Tibial artery (tissue), 4 donors: ENCODE measurements at regions not wholly inside any gene's neighbourhood (a gene's known extent, or its start where the extent isn't known, plus 50 kb on each side); places are given as distances from the start of the nearest gene placed in this dataset.

Experiments used
- DNase-seq, 2 donors: peaks; one replicate each; pipeline ENCODE4 v3.0.0-alpha.2; 2019
- H3K27ac ChIP-seq, 2 donors: fragments of 200-600 bp; sonication (generic) in 1 of 2; 1 replicate in 1 of 2; 2 replicates in 1 of 2; pipeline ENCODE4 v1.5.1; 2018 to 2019; ENCODE audit warnings: mild to moderate bottlenecking in 1 of 2
- H3K27me3 ChIP-seq, 2 donors: fragments of 200-600 bp; sonication (generic) in 1 of 2; one replicate each; pipeline versions ENCODE4 v1.5.1 to v1.6.0; 2016 to 2019
- H3K36me3 ChIP-seq, 3 donors: fragments of 200-600 bp; sonication (generic) in 2 of 3; one replicate each; pipeline ENCODE4 v1.5.1; 2016 to 2019; ENCODE audit warnings: mild to moderate bottlenecking in 2 of 3
- H3K4me1 ChIP-seq, 4 donors: fragments of 200-600 bp; sonication (generic) in 2 of 4; 1 replicate in 3 of 4; 2 replicates in 1 of 4; pipeline ENCODE4 v1.5.1; 2016 to 2019
- H3K4me3 ChIP-seq, 2 donors: fragments of 200-600 bp; sonication (generic) in 1 of 2; 1 replicate in 1 of 2; 2 replicates in 1 of 2; pipeline ENCODE4 v1.5.1; 2018 to 2019; ENCODE audit warnings: mild to moderate bottlenecking in 2 of 2
- H3K9me3 ChIP-seq, 3 donors: fragments of 200-600 bp; sonication (generic) in 1 of 3; one replicate each; pipeline ENCODE4 v1.5.1; 2016 to 2019
- CTCF ChIP-seq, 2 experiments: fragments of 200-600 bp in 1 of 2; fragments of 450-650 bp in 1 of 2; IDR thresholded peaks; one replicate each; pipeline ENCODE4 v1.5.1; 2017 to 2019; ENCODE audit warnings: antibody characterized with exemption in 2 of 2, mild to moderate bottlenecking in 1 of 2, moderate library complexity in 1 of 2
- intact Hi-C: fragments of 100-400 bp; cut with DNase I; formaldehyde crosslinking; loops from one replicate; pipeline ENCODE4 v1.15.0; 2023; ENCODE audit warnings: low total_unique reads

- H3K36me3 ChIP-seq, result no peaks in the 10 kb centered on the region
- H3K4me3 ChIP-seq, result no peak overlapping the region
- no peak for DNase-seq
- intact Hi-C loops, result no loop called here
- TF ChIP-seq CTCF (IDR thresholded peaks at IDR 0.05), result no peak
- no peaks in the 10 kb centered on the region for H3K4me1 ChIP-seq
- no peaks in the 10 kb centered on the region for H3K27me3 ChIP-seq
- H3K27ac ChIP-seq, result no peak overlapping the region
- H3K9me3 ChIP-seq, result no peaks in the 10 kb centered on the region
Measured at GRCh38 chr10:36248304-36248981, 606.3 kb upstream of the FZD8 start.

GRCh38 chr10:36247478-36247877, 605.4 kb upstream of the FZD8 start:
- Histone ChIP-seq H3K27ac (no peak overlapping the region), H3K4me1 (no peaks in the 10 kb centered on the region), H3K9me3 (no peaks in the 10 kb centered on the region), H3K36me3 (no peaks in the 10 kb centered on the region), H3K27me3 (no peaks in the 10 kb centered on the region), H3K4me3 (no peak overlapping the region)
- no peak for DNase-seq
- no peak for TF ChIP-seq CTCF (IDR thresholded peaks at IDR 0.05)
- intact Hi-C loops, result no loop called here

GRCh38 chr10:36236931-36237330, 594.8 kb upstream of the FZD8 start:
- no peak for TF ChIP-seq CTCF (IDR thresholded peaks at IDR 0.05)
- H3K9me3 ChIP-seq, result no peaks in the 10 kb centered on the region
- no peak overlapping the region for H3K27ac ChIP-seq
- DNase-seq, result no peak
- no peaks in the 10 kb centered on the region for H3K36me3 ChIP-seq
- no peaks in the 10 kb centered on the region for H3K4me1 ChIP-seq
- no peak overlapping the region for H3K4me3 ChIP-seq
- H3K27me3 ChIP-seq, result no peaks in the 10 kb centered on the region
- intact Hi-C loops, result no loop called here

- intact Hi-C loops, result no loop called here
- DNase-seq, result no peak
Measured at GRCh38 chr10:36236341-36236740, 594.2 kb upstream of the FZD8 start.

GRCh38 chr10:36232935-36233334, 590.8 kb upstream of the FZD8 start:
- H3K36me3 ChIP-seq, result no peaks in the 10 kb centered on the region
- no peak overlapping the region for H3K4me3 ChIP-seq
- no peaks in the 10 kb centered on the region for H3K4me1 ChIP-seq
- intact Hi-C loops, result no loop called here
- TF ChIP-seq CTCF (IDR thresholded peaks at IDR 0.05), result no peak
- DNase-seq, result no peak
- H3K9me3 ChIP-seq, result no peaks in the 10 kb centered on the region
- no peaks in the 10 kb centered on the region for H3K27me3 ChIP-seq
- no peak overlapping the region for H3K27ac ChIP-seq

More at GRCh38 chr10:36236341-36236740, 594.2 kb upstream of the FZD8 start:
- H3K27ac ChIP-seq, result no peak overlapping the region
- no peaks in the 10 kb centered on the region for H3K4me1 ChIP-seq
- H3K9me3 ChIP-seq, result no peaks in the 10 kb centered on the region
- H3K27me3 ChIP-seq, result no peaks in the 10 kb centered on the region
- no peak for TF ChIP-seq CTCF (IDR thresholded peaks at IDR 0.05)
- no peak overlapping the region for H3K4me3 ChIP-seq
- H3K36me3 ChIP-seq, result no peaks in the 10 kb centered on the region
